ENCODE measurements at regions not wholly inside any gene's neighbourhood (a gene's known extent, or its start where the extent isn't known, plus 50 kb on each side); places are given as distances from the start of the nearest gene placed in this dataset.
"Not testable (repeated sequence)": the region's sequence is repeated elsewhere in the genome, so short reads cannot be mapped to it uniquely, and the experiment has no call there.

GRCh38 chr15:31221936-31222515 is 104.6 kb upstream of the KLF13 start:
- DNase-seq = no peak

DNA sequence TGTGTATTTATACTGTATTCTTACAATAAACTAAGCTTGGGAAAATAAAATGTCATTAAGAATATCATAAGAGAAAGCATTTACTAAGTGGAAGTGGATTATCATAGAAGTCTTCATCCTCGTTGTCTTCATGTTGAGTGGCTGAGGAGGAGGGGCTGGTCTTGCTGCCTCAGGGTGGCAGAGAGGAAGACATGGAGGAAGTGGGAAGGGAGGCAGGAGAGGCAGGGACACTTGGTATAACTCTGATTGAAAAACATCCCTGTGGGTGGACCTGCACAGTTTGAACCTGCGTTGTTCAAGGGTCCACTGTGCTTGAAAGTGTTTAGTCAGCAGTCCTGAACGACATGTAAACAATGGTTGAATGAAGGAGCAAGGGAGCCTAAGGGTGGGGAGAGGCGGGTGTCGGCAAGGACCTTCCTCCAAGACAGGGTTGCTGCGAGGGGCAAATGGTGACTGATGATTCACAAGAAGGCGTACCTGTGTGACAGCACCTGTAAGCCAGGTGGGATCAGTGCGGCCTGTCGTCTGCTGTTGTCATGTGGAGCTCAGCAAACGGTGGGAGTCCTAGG is 103.8 kb upstream of the KLF13 start:
- no peak for DNase-seq

GRCh38 chr15:31223478-31224350 is 102.9 kb upstream of the KLF13 start:
- DNase-seq = no peak

- not testable (repeated sequence) for DNase-seq
Observed at GRCh38 chr15:31224661-31225060, 102.0 kb upstream of the KLF13 start.

DNA sequence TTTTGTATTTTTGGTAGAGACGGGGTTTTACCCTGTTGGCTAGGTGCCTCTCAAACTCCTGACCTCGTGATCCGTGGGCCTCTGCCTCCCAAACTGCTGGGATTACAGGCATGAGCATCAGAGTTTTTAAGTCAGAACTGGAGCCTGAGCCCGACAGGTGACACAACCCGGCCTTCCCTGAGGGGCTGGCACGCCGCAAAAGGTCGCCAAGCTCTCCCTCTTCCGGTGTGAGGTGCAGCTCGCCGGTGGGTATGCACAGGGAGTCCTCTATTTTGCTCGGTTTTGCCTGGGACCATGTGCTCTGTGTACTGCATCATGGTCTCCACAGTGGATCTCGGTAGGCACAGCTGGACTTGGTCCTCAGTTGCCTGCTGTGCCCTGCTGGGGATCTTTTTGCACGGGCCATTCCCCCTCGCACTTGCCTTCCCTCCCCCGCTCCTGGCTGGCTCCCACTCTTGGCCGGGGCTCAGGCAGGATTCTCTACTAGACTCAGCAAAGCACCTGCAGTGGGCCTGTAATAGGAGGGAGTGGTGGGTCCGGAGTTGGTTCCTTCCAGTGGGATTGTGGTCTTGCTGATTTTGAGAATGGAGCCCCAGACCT is 101.2 kb upstream of the KLF13 start:
- no peak for DNase-seq

GRCh38 chr15:31226021-31226420 is 100.6 kb upstream of the KLF13 start:
- DNase-seq = no peak

DNA sequence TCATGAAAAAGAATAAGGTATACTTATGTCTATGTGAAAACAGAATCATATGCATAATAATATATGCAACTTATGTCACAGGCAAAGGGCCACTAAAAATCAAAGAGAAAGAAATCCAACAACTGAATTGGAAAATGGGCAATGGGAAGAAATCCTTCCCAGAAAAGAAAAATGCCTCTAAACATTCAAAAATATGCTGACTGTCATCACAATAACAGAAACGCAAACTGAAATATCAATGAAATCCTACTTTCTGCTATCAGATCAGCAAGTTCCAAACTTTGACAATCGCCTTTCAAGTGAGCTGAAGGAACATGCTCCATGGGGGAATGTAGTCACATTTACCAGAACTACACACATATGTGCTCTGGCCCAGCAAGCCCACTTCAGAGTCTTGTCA is 99.4 kb upstream of the KLF13 start:
- DNase-seq = no peak

GRCh38 chr15:31228011-31228484 is 98.6 kb upstream of the KLF13 start:
- no peak for DNase-seq

GRCh38 chr15:31228980-31229826 is 97.4 kb upstream of the KLF13 start:
- no peak for DNase-seq

GRCh38 chr15:31230630-31231485 is 95.8 kb upstream of the KLF13 start:
- DNase-seq = no peak

GRCh38 chr15:31234815-31235214 is 91.8 kb upstream of the KLF13 start:
- no peak for DNase-seq

- no peak for DNase-seq
Observed at GRCh38 chr15:31235311-31236183, 91.1 kb upstream of the KLF13 start.

DNA sequence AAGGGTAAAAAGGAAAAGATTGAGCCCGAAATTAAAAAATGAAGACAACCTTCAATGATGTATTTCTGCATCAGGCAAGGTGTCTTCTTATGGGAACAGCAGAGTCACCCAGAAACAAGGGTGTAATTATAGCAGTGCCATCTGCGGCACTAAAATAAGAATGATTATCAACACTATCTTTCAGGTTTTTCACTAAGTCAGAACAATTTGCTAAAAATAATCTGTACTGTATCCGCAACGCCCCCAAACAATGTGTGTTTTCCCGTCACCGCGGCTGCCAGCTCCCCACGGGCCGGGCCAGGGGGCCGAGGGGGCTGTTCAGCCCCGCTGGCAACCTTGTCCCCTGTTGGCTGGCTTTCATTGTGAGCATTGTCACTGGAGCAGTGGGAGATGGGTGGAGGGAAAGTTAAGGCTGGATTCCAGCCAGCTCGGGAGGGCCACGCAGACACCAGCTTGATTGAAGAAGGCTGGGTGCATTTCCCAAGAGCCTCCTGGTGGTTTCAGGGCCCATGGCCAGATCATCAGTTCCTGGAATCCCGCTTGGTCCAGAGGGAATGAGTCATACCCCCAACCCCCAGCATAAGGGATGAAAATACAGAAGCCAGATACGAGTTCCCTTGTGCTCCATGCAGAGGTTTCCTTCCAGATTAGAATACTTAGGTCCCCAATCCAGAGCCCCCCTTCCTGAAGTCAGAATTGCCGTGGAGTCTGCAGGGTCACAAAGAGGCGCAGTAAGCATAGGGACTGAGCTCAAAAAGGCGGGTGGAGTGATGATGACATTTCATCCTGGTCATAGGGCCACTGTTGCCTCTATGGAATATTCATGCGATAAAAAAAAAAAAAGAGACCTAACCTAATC is 90.2 kb upstream of the KLF13 start:
- no peak for DNase-seq

DNA sequence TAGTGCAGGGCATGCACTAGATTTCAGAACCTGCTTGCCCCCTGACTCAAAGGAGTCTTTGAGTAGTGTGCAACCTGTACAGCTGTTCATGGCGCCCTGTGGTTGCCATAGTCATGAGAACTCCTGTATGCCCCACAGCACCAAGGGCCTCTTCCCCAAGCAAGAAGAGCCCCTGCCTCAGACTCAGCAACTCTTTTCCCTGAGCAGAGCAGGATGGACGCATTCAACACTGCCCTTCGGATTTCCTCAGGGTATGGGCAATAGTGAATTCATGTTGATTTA is 89.7 kb upstream of the KLF13 start:
- no peak for DNase-seq

DNA sequence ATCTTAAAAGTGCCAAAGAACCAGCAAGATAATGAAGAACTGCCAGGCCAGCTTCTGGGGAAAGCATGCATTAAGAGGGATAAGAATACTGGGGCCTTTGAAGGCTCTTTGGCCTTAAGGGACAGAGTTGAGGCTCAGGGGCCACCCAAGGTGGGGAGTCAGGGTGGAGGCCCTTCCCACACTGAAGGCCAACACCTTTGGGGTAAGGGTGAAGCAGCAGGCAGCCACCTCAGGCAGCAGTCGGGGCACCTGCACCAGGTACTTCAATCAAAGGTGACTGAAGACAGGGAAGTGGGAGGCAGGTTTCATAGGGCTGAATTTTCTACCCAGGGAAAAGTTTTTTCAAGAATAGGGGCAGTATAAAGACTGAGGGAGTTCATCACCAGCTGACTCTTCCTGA is 87.7 kb upstream of the KLF13 start:
- DNase-seq = no peak

DNA sequence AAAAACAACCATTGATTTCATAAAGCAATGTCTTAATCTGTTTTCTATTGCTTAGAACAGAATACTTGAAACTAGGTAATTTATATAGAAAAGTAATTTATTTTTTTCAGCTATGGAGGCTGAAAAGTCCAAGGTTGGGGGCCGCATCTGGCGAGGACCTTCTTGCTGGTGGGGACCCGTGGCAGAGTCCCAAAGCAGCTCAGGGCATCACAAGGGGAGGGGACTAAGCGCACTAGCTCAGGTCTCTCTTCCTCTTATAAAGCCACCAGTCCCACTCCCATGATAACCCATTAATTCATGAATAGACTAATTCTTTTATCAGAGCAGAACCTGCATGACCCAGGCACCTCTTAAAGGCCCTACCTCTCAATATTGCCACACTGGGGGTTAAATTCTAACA is 87.2 kb upstream of the KLF13 start:
- no peak for DNase-seq

GRCh38 chr15:31241888-31242522 is 84.6 kb upstream of the KLF13 start:
- peak; percentile 76 for DNase-seq

GRCh38 chr15:31243895-31244294 is 82.7 kb upstream of the KLF13 start:
- DNase-seq = no peak

DNA sequence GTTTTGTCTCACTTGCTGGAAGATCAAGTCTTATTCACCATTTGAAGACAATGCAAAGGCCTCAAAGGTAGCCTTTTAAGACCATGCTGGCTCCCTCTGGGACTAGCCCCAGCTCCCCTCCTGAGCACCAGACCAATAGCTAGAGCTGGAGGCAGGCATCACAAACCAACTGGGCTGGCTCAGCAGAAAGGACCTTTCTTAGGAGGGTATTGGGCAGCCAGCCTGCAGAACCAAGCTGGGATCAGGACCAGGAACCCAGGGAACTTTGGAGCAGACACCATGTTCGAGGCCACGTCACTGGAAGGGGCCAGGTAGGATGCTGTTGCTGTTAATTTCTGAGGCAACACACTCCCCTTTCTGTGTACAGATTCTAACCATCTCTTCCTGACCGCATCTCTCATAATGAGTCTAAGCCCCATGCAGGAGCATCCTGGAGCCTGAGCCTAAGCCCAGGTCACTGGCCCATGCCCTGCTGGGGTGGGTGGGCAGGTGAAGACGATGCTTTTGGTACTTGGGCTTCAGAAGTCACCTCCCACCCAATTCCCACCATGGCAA is 81.4 kb upstream of the KLF13 start:
- no peak for DNase-seq
